Neural progenitor cell (in vitro differentiated cells): ENCODE measurements at regions not wholly inside any gene's neighbourhood (a gene's known extent, or its start where the extent isn't known, plus 50 kb on each side); places are given as distances from the start of the nearest gene placed in this dataset.

Experiments used
- EZH2 ChIP-seq: fragments of 200-600 bp; sonication (generic); IDR thresholded peaks from 2 replicates; pipeline ENCODE4 v1.6.1; 2017; ENCODE audit warnings: antibody characterized with exemption, mild to moderate bottlenecking, moderate library complexity
- EZH2phosphoT487 ChIP-seq: fragments of 200-600 bp; sonication (generic); IDR thresholded peaks from 2 replicates; pipeline ENCODE4 v1.6.1; 2017; ENCODE audit warnings: antibody characterized with exemption
- TF ChIP-seq, protein P1 (sequence below): fragments of 200-600 bp; sonication (generic); IDR thresholded peaks from 2 replicates; pipeline ENCODE4 v1.5.1; 2017; ENCODE audit warnings: antibody characterized with exemption, mild to moderate bottlenecking

DNA sequence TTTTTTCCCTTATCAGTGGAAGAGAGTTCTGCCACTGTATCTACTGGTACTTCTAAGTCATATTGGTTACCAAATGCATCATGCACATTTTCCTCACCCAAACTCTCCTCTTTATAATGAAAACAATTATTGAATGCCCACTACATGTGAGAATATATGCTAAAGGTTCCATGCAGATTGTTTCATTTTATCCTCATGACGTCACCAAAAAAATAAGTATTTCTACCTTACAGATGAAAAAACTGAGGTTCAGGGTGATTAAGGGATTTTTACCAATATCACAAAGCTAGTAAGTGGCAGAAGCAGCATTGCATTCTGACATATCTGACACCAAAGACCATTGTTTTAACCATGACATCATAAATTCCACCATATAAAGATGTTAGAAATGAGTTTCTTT lies 51.9 kb upstream of the ZEB2 start:
- TF ChIP-seq, protein P1, sequence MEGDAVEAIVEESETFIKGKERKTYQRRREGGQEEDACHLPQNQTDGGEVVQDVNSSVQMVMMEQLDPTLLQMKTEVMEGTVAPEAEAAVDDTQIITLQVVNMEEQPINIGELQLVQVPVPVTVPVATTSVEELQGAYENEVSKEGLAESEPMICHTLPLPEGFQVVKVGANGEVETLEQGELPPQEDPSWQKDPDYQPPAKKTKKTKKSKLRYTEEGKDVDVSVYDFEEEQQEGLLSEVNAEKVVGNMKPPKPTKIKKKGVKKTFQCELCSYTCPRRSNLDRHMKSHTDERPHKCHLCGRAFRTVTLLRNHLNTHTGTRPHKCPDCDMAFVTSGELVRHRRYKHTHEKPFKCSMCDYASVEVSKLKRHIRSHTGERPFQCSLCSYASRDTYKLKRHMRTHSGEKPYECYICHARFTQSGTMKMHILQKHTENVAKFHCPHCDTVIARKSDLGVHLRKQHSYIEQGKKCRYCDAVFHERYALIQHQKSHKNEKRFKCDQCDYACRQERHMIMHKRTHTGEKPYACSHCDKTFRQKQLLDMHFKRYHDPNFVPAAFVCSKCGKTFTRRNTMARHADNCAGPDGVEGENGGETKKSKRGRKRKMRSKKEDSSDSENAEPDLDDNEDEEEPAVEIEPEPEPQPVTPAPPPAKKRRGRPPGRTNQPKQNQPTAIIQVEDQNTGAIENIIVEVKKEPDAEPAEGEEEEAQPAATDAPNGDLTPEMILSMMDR = no peak
- no peak for TF ChIP-seq EZH2phosphoT487
- no peak for TF ChIP-seq EZH2
